Hematopoietic multipotent progenitor cell treated with erythropoietin and hydrocortisone succinate and interleukin-3 and kit ligand, for 6 days (in vitro differentiated cells): ENCODE measurements at regions not wholly inside any gene's neighbourhood (a gene's known extent, or its start where the extent isn't known, plus 50 kb on each side); places are given as distances from the start of the nearest gene placed in this dataset.
"Not testable (repeated sequence)": the region's sequence is repeated elsewhere in the genome, so short reads cannot be mapped to it uniquely, and the experiment has no call there.

Experiments
- DNase-seq: peaks from one replicate; pipeline ENCODE4 v3.0.0-alpha.2; 2015

- no peak for DNase-seq
Observed at GRCh38 chr5:6105320-6105719, 273.0 kb downstream of the MED10 start.

- no peak for DNase-seq
Observed at GRCh38 chr5:6096101-6096500, 282.2 kb downstream of the MED10 start.

- not testable (repeated sequence) for DNase-seq
Observed at GRCh38 chr5:6094180-6094579, 284.2 kb downstream of the MED10 start.

- DNase-seq: no peak
Observed at GRCh38 chr5:6090838-6091237, 287.5 kb downstream of the MED10 start.

GRCh38 chr5:6090079-6090654, 288.2 kb downstream of the MED10 start:
- DNase-seq: no peak

- no peak for DNase-seq
Observed at GRCh38 chr5:6088706-6089105, 289.6 kb downstream of the MED10 start.

GRCh38 chr5:6087576-6087975, 290.8 kb downstream of the MED10 start:
- DNase-seq: no peak

GRCh38 chr5:6086871-6087270, 291.5 kb downstream of the MED10 start:
- no peak for DNase-seq

- no peak for DNase-seq
Observed at GRCh38 chr5:6085341-6085860, 292.9 kb downstream of the MED10 start.

- no peak for DNase-seq
Observed at GRCh38 chr5:6084836-6085235, 293.5 kb downstream of the MED10 start.

- no peak for DNase-seq
Observed at GRCh38 chr5:6084376-6084775, 294.0 kb downstream of the MED10 start.

GRCh38 chr5:6083311-6083978, 294.9 kb downstream of the MED10 start:
- DNase-seq: no peak

- DNase-seq: no peak
Observed at GRCh38 chr5:6082685-6083084, 295.7 kb downstream of the MED10 start.

- DNase-seq: no peak
Observed at GRCh38 chr5:6081727-6082210, 296.6 kb downstream of the MED10 start.

- DNase-seq: no peak
Observed at GRCh38 chr5:6080930-6081726, 297.2 kb downstream of the MED10 start.

- no peak for DNase-seq
Observed at GRCh38 chr5:6080436-6080835, 297.9 kb downstream of the MED10 start.

- DNase-seq: no peak
Observed at GRCh38 chr5:6078881-6079280, 299.5 kb downstream of the MED10 start.

GRCh38 chr5:6076341-6077239, 301.8 kb downstream of the MED10 start:
- DNase-seq: no peak

- DNase-seq: not testable (repeated sequence)
Observed at GRCh38 chr5:6072488-6072887, 305.9 kb downstream of the MED10 start.

- no peak for DNase-seq
Observed at GRCh38 chr5:6069496-6070185, 308.7 kb downstream of the MED10 start.

GRCh38 chr5:6066016-6066415, 312.3 kb downstream of the MED10 start:
- DNase-seq: no peak
